ENCODE measurements at regions not wholly inside any gene's neighbourhood (a gene's known extent, or its start where the extent isn't known, plus 50 kb on each side); places are given as distances from the start of the nearest gene placed in this dataset.
"Not testable (repeated sequence)": the region's sequence is repeated elsewhere in the genome, so short reads cannot be mapped to it uniquely, and the experiment has no call there.

DNA sequence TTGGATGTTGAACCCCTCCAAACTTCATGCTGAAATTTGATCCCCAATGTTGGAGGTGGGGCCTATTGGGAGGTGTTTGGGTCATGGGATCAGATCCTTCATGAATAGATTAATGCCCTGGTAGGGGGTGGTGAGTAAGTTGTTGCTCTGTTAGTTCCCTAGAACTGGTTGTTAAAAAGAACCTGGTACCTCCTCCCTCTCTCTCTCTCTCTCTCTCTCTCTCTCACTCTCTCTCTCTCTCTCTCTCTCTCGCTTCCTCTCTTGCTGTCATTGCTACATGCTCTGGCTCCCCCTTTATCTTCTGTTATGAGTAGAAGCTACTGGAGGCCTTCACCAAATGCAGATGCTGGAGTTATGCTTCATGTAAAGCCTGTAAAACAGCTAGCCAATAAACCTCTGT, 498.2 kb upstream of the NR5A2 start:
- no peak overlapping the region for H3K9ac ChIP-seq (ENCODE audit: low read length in 3 of 3)
- no peak overlapping the region for H3K27ac ChIP-seq (ENCODE audit: low read depth in 2 of 2, low read length in 2 of 2)
- no peaks in the 10 kb centered on the region for H3K27me3 ChIP-seq (ENCODE audit: control insufficient read depth, insufficient read depth, low read length)
- H3K9me3 ChIP-seq (ENCODE audit: control insufficient read depth in 2 of 3, insufficient read depth in 1 of 3, low read length in 3 of 3) = peaks cover 0 to 2% (median 0%) of the 10 kb centered on the region in 3 donors
- TF ChIP-seq, protein P1, sequence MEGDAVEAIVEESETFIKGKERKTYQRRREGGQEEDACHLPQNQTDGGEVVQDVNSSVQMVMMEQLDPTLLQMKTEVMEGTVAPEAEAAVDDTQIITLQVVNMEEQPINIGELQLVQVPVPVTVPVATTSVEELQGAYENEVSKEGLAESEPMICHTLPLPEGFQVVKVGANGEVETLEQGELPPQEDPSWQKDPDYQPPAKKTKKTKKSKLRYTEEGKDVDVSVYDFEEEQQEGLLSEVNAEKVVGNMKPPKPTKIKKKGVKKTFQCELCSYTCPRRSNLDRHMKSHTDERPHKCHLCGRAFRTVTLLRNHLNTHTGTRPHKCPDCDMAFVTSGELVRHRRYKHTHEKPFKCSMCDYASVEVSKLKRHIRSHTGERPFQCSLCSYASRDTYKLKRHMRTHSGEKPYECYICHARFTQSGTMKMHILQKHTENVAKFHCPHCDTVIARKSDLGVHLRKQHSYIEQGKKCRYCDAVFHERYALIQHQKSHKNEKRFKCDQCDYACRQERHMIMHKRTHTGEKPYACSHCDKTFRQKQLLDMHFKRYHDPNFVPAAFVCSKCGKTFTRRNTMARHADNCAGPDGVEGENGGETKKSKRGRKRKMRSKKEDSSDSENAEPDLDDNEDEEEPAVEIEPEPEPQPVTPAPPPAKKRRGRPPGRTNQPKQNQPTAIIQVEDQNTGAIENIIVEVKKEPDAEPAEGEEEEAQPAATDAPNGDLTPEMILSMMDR (IDR thresholded peaks at IDR 0.05; ENCODE audit: borderline replicate concordance, extremely low read depth, insufficient read depth) = no peak
- intact Hi-C loops (cut with DNase I) = no loop called here
- H3K4me3 ChIP-seq (ENCODE audit: low read length in 3 of 3) = no peak overlapping the region
- FAIRE-seq (no peak), DNase-seq (no peak)
- no peaks in the 10 kb centered on the region for H3K4me1 ChIP-seq (ENCODE audit: control insufficient read depth in 2 of 3, insufficient read depth in 2 of 3, low read depth in 1 of 3, low read length in 3 of 3)
- H3K36me3 ChIP-seq (ENCODE audit: control insufficient read depth in 2 of 3, insufficient read depth in 3 of 3, low read length in 3 of 3) = no peaks in the 10 kb centered on the region

GRCh38 chr1:199533361-199533760, 494.1 kb upstream of the NR5A2 start:
- H3K9ac ChIP-seq (ENCODE audit: low read length in 3 of 3); intact Hi-C loops (cut with DNase I); H3K9me3 ChIP-seq (ENCODE audit: control insufficient read depth in 2 of 3, insufficient read depth in 1 of 3, low read length in 3 of 3); H3K4me3 ChIP-seq (ENCODE audit: low read length in 3 of 3); H3K36me3 ChIP-seq (ENCODE audit: control insufficient read depth in 2 of 3, insufficient read depth in 3 of 3, low read length in 3 of 3); H3K27ac ChIP-seq (ENCODE audit: low read depth in 2 of 2, low read length in 2 of 2); H3K27me3 ChIP-seq (ENCODE audit: control insufficient read depth, insufficient read depth, low read length); FAIRE-seq; H3K4me1 ChIP-seq (ENCODE audit: control insufficient read depth in 2 of 3, insufficient read depth in 2 of 3, low read depth in 1 of 3, low read length in 3 of 3); DNase-seq: not testable (repeated sequence)

- Histone ChIP-seq H3K36me3 (ENCODE audit: control insufficient read depth in 2 of 3, insufficient read depth in 3 of 3, low read length in 3 of 3) (no peaks in the 10 kb centered on the region), H3K9me3 (ENCODE audit: control insufficient read depth in 2 of 3, insufficient read depth in 1 of 3, low read length in 3 of 3) (no peaks in the 10 kb centered on the region), H3K9ac (ENCODE audit: low read length in 3 of 3) (no peak overlapping the region), H3K4me3 (ENCODE audit: low read length in 3 of 3) (no peak overlapping the region), H3K27ac (ENCODE audit: low read depth in 2 of 2, low read length in 2 of 2) (no peak overlapping the region), H3K4me1 (ENCODE audit: control insufficient read depth in 2 of 3, insufficient read depth in 2 of 3, low read depth in 1 of 3, low read length in 3 of 3) (no peaks in the 10 kb centered on the region), H3K27me3 (ENCODE audit: control insufficient read depth, insufficient read depth, low read length) (no peaks in the 10 kb centered on the region)
- DNase-seq = no peak
- no peak for FAIRE-seq
- intact Hi-C loops (cut with DNase I) = no loop called here
- TF ChIP-seq, protein P1 (IDR thresholded peaks at IDR 0.05; ENCODE audit: borderline replicate concordance, extremely low read depth, insufficient read depth) = peak; percentile 4
Observed at GRCh38 chr1:199545780-199546179, 481.7 kb upstream of the NR5A2 start.

- Histone ChIP-seq H3K27ac (ENCODE audit: low read depth in 2 of 2, low read length in 2 of 2) (no peak overlapping the region), H3K27me3 (ENCODE audit: control insufficient read depth, insufficient read depth, low read length) (no peaks in the 10 kb centered on the region), H3K4me1 (ENCODE audit: control insufficient read depth in 2 of 3, insufficient read depth in 2 of 3, low read depth in 1 of 3, low read length in 3 of 3) (no peaks in the 10 kb centered on the region), H3K36me3 (ENCODE audit: control insufficient read depth in 2 of 3, insufficient read depth in 3 of 3, low read length in 3 of 3) (no peaks in the 10 kb centered on the region), H3K4me3 (ENCODE audit: low read length in 3 of 3) (no peak overlapping the region), H3K9me3 (ENCODE audit: control insufficient read depth in 2 of 3, insufficient read depth in 1 of 3, low read length in 3 of 3) (no peaks in the 10 kb centered on the region), H3K9ac (ENCODE audit: low read length in 3 of 3) (no peak overlapping the region)
- TF ChIP-seq, protein P1 (IDR thresholded peaks at IDR 0.05; ENCODE audit: borderline replicate concordance, extremely low read depth, insufficient read depth) = no peak
- intact Hi-C loops (cut with DNase I) = no loop called here
- FAIRE-seq (no peak), DNase-seq (no peak)
Observed at GRCh38 chr1:199546323-199546722, 481.2 kb upstream of the NR5A2 start.

Data from kidney (tissue), 13 donors.